Stomach (tissue), 4 donors: ENCODE measurements at regions not wholly inside any gene's neighbourhood (a gene's known extent, or its start where the extent isn't known, plus 50 kb on each side); places are given as distances from the start of the nearest gene placed in this dataset.

Experiments
- EP300 ChIP-seq: sonication (generic); formaldehyde crosslinking; IDR thresholded peaks from one replicate; pipeline ENCODE4 v1.6.1; 2017; ENCODE audit warnings: antibody characterized with exemption
- POLR2A ChIP-seq, 4 donors: fragments of 450-650 bp; IDR thresholded peaks; one replicate each; pipeline ENCODE4 v1.6.1; 2016; ENCODE audit warnings: antibody characterized with exemption in 4 of 4, control low read depth in 2 of 4, mild to moderate bottlenecking in 1 of 4, moderate library complexity in 1 of 4
- TF ChIP-seq, protein P1 (sequence below), 7 experiments: fragments of 450-650 bp in 4 of 7; fragments of 200-600 bp in 3 of 7; sonication (generic) in 3 of 7; IDR thresholded peaks; one replicate each; pipeline ENCODE4 v1.5.1; 2016 to 2019; ENCODE audit warnings: antibody characterized with exemption in 7 of 7, control low read depth in 2 of 7, mild to moderate bottlenecking in 1 of 7

GRCh38 chr11:22467248-22467647 is 129.1 kb downstream of the SLC17A6 start:
- TF ChIP-seq, protein P1, sequence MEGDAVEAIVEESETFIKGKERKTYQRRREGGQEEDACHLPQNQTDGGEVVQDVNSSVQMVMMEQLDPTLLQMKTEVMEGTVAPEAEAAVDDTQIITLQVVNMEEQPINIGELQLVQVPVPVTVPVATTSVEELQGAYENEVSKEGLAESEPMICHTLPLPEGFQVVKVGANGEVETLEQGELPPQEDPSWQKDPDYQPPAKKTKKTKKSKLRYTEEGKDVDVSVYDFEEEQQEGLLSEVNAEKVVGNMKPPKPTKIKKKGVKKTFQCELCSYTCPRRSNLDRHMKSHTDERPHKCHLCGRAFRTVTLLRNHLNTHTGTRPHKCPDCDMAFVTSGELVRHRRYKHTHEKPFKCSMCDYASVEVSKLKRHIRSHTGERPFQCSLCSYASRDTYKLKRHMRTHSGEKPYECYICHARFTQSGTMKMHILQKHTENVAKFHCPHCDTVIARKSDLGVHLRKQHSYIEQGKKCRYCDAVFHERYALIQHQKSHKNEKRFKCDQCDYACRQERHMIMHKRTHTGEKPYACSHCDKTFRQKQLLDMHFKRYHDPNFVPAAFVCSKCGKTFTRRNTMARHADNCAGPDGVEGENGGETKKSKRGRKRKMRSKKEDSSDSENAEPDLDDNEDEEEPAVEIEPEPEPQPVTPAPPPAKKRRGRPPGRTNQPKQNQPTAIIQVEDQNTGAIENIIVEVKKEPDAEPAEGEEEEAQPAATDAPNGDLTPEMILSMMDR (IDR thresholded peaks at IDR 0.05) = no peak
- TF ChIP-seq POLR2A (IDR thresholded peaks at IDR 0.05) = no peak
- no peak for TF ChIP-seq EP300
